ENCODE measurements at regions not wholly inside any gene's neighbourhood (a gene's known extent, or its start where the extent isn't known, plus 50 kb on each side); places are given as distances from the start of the nearest gene placed in this dataset.

GRCh38 chr1:99573431-99574217, 72.3 kb upstream of the PALMD start:
- no peak for DNase-seq (ENCODE audit: low spot score)

- DNase-seq (ENCODE audit: low spot score) = no peak
Observed at GRCh38 chr1:99577313-99577712, 68.6 kb upstream of the PALMD start.

- no peak for DNase-seq (ENCODE audit: low spot score)
Observed at GRCh38 chr1:99579691-99580172, 66.2 kb upstream of the PALMD start.

GRCh38 chr1:99580451-99580850, 65.5 kb upstream of the PALMD start:
- DNase-seq (ENCODE audit: low spot score) = peak; percentile 18

GRCh38 chr1:99587008-99587407, 58.9 kb upstream of the PALMD start:
- no peak for DNase-seq (ENCODE audit: low spot score)

- no peak for DNase-seq (ENCODE audit: low spot score)
Observed at GRCh38 chr1:99589186-99589636, 56.7 kb upstream of the PALMD start.

- peak; percentile 35 for DNase-seq (ENCODE audit: low spot score)
Observed at GRCh38 chr1:99590578-99591209, 55.2 kb upstream of the PALMD start.

- DNase-seq (ENCODE audit: low spot score) = no peak
Observed at GRCh38 chr1:99591886-99592285, 54.0 kb upstream of the PALMD start.

GRCh38 chr1:99594205-99594604, 51.7 kb upstream of the PALMD start:
- no peak for DNase-seq (ENCODE audit: low spot score)

- DNase-seq (ENCODE audit: low spot score) = no peak
Observed at GRCh38 chr1:99595041-99595440, 50.9 kb upstream of the PALMD start.

- DNase-seq (ENCODE audit: low spot score) = no peak
Observed at GRCh38 chr1:99595441-99595840, 50.5 kb upstream of the PALMD start.
